Fibroblast of pulmonary artery (primary cell): ENCODE measurements at regions not wholly inside any gene's neighbourhood (a gene's known extent, or its start where the extent isn't known, plus 50 kb on each side); places are given as distances from the start of the nearest gene placed in this dataset.

Experiments
- DNase-seq: peaks from one replicate; pipeline ENCODE4 v3.0.0-alpha.2; 2010; ENCODE audit warnings: low read depth
- H3K4me3 ChIP-seq: replicated peaks from 2 replicates; pipeline ENCODE4 v1.5.1; 2011; ENCODE audit warnings: low read depth, mild to moderate bottlenecking, control low read depth, low read length, moderate library complexity
- CTCF ChIP-seq: IDR thresholded peaks from 2 replicates; pipeline ENCODE4 v1.5.1; 2011; ENCODE audit warnings: mild to moderate bottlenecking, control low read depth, low read length, inconsistent platforms; ENCODE audit errors: missing control alignments

GRCh38 chr10:64745565-64745964 lies 1224.4 kb downstream of the REEP3 start:
- no peak for TF ChIP-seq CTCF
- no peak overlapping the region for H3K4me3 ChIP-seq
- no peak for DNase-seq

- TF ChIP-seq CTCF = no peak
- H3K4me3 ChIP-seq = no peak overlapping the region
- DNase-seq = no peak
Measured at GRCh38 chr10:64750672-64751071, 1229.5 kb downstream of the REEP3 start.

GRCh38 chr10:64753516-64753915 lies 1232.3 kb downstream of the REEP3 start:
- no peak overlapping the region for H3K4me3 ChIP-seq
- DNase-seq = no peak
- no peak for TF ChIP-seq CTCF

GRCh38 chr10:64760371-64760770 lies 1239.2 kb downstream of the REEP3 start:
- no peak overlapping the region for H3K4me3 ChIP-seq
- peak; percentile 12 for DNase-seq
- TF ChIP-seq CTCF = no peak

GRCh38 chr10:64762861-64763260 lies 1241.7 kb downstream of the REEP3 start:
- no peak for TF ChIP-seq CTCF
- DNase-seq = no peak
- H3K4me3 ChIP-seq = no peak overlapping the region

- DNase-seq = no peak
- H3K4me3 ChIP-seq = no peak overlapping the region
- no peak for TF ChIP-seq CTCF
Measured at GRCh38 chr10:64765498-64765897, 1244.3 kb downstream of the REEP3 start.

GRCh38 chr10:64771253-64772050 lies 1250.3 kb downstream of the REEP3 start:
- no peak for TF ChIP-seq CTCF
- H3K4me3 ChIP-seq = no peak overlapping the region
- no peak for DNase-seq
